WTC11 (cell line): ENCODE measurements at regions not wholly inside any gene's neighbourhood (a gene's known extent, or its start where the extent isn't known, plus 50 kb on each side); places are given as distances from the start of the nearest gene placed in this dataset.

Experiments used
- ATAC-seq: fragments of 200-7000 bp; cut with Tn5 transposase; 2 replicates; pipeline ENCODE4 v1.10.0; 2021; ENCODE audit warnings: mild to moderate bottlenecking, moderate library complexity
- CTCF ChIA-PET: fragments of 300-600 bp; sonication (Branson Sonifier 250); formaldehyde crosslinking; loops from one replicate; lab custom pipeline; 2021; ENCODE audit warnings: antibody characterized with exemption; lab: Charles Lee
- POLR2A ChIA-PET: fragments of 350-600 bp; sonication (Branson Sonifier 250); formaldehyde crosslinking; loops from one replicate; lab custom pipeline; 2021; ENCODE audit warnings: antibody characterized with exemption; lab: Charles Lee
- DNase-seq: peaks from one replicate; pipeline ENCODE4 v3.0.0; 2021; ENCODE audit warnings: low spot score
- H3K27ac Mint-ChIP-seq: 2 replicates; pipeline ENCODE4 v1.8.0; 2021; ENCODE audit warnings: mixed read lengths
- H3K27me3 Mint-ChIP-seq: 2 replicates; pipeline ENCODE4 v1.8.0; 2021; ENCODE audit warnings: low read depth, mild to moderate bottlenecking, moderate library complexity, mixed read lengths
- H3K36me3 Mint-ChIP-seq: 2 replicates; pipeline ENCODE4 v1.8.0; 2021; ENCODE audit warnings: mixed read lengths
- H3K4me1 Mint-ChIP-seq: 2 replicates; pipeline ENCODE4 v1.8.0; 2022; ENCODE audit warnings: mixed read lengths
- H3K4me3 Mint-ChIP-seq: 2 replicates; pipeline ENCODE4 v1.8.0; 2021; ENCODE audit warnings: mild to moderate bottlenecking, moderate library complexity, mixed read lengths
- H3K9me3 Mint-ChIP-seq: 2 replicates; pipeline ENCODE4 v1.8.0; 2021; ENCODE audit warnings: mixed read lengths
- AFF4 ChIP-seq: sonication (generic); formaldehyde crosslinking; IDR thresholded peaks from 2 replicates; pipeline ENCODE4 v1.8.1; 2023; ENCODE audit warnings: mild to moderate bottlenecking, missing genetic modification reagents, borderline replicate concordance
- ARID4B ChIP-seq: sonication (generic); formaldehyde crosslinking; IDR thresholded peaks from 2 replicates; pipeline ENCODE4 v1.8.0; 2023; ENCODE audit warnings: missing genetic modification reagents, mild to moderate bottlenecking, borderline replicate concordance
- ATF1 ChIP-seq: sonication (generic); formaldehyde crosslinking; IDR thresholded peaks from 2 replicates; pipeline ENCODE4 v1.8.1; 2023; ENCODE audit warnings: mild to moderate bottlenecking, moderate library complexity, missing genetic modification reagents
- ATF6 ChIP-seq: sonication (generic); formaldehyde crosslinking; IDR thresholded peaks from 2 replicates; pipeline ENCODE4 v1.8.1; 2023; ENCODE audit warnings: mild to moderate bottlenecking, missing genetic modification reagents
- CREM ChIP-seq: sonication (generic); formaldehyde crosslinking; IDR thresholded peaks from 2 replicates; pipeline ENCODE4 v1.8.1; 2022; ENCODE audit warnings: mild to moderate bottlenecking, missing genetic modification reagents, moderate library complexity
- CTCF ChIP-seq: fragments of 200-600 bp; IDR thresholded peaks from 2 replicates; pipeline ENCODE4 v1.8.0; 2022; ENCODE audit warnings: antibody characterized with exemption
- EMX1 ChIP-seq: fragments of 250-450 bp; sonication (Bioruptor Pico); IDR thresholded peaks from 2 replicates; pipeline ENCODE4 v1.8.0; 2021; ENCODE audit warnings: mild to moderate bottlenecking
- ERG ChIP-seq: fragments of 250-450 bp; sonication (Bioruptor Pico); IDR thresholded peaks from 2 replicates; pipeline ENCODE4 v1.8.0; 2021; ENCODE audit warnings: mild to moderate bottlenecking
- FOXP1 ChIP-seq: sonication (generic); formaldehyde crosslinking; IDR thresholded peaks from 2 replicates; pipeline ENCODE4 v1.8.0; 2022; ENCODE audit warnings: missing genetic modification reagents, mild to moderate bottlenecking, moderate library complexity, borderline replicate concordance
- GABPB1 ChIP-seq: sonication (generic); formaldehyde crosslinking; IDR thresholded peaks from 2 replicates; pipeline ENCODE4 v1.8.1; 2023; ENCODE audit warnings: mild to moderate bottlenecking, missing genetic modification reagents
- MAX ChIP-seq: sonication (generic); formaldehyde crosslinking; IDR thresholded peaks from 2 replicates; pipeline ENCODE4 v1.8.0; 2022; ENCODE audit warnings: mild to moderate bottlenecking, missing genetic modification reagents
- OVOL2 ChIP-seq: fragments of 250-450 bp; sonication (Bioruptor Pico); IDR thresholded peaks from 2 replicates; pipeline ENCODE4 v1.9.0; 2021; ENCODE audit warnings: mild to moderate bottlenecking, borderline replicate concordance
- PRDM15 ChIP-seq: sonication (generic); formaldehyde crosslinking; IDR thresholded peaks from 2 replicates; pipeline ENCODE4 v1.8.0; 2022; ENCODE audit warnings: missing genetic modification reagents
- RELA ChIP-seq: sonication (generic); formaldehyde crosslinking; IDR thresholded peaks from 2 replicates; pipeline ENCODE4 v1.8.1; 2022; ENCODE audit warnings: missing genetic modification reagents, mild to moderate bottlenecking, borderline replicate concordance
- ZNF396 ChIP-seq: fragments of 250-450 bp; sonication (Bioruptor Pico); IDR thresholded peaks from 2 replicates; pipeline ENCODE4 v1.8.0; 2021; ENCODE audit warnings: mild to moderate bottlenecking, moderate library complexity, borderline replicate concordance
- ZNF416 ChIP-seq: fragments of 250-450 bp; sonication (Bioruptor Pico); IDR thresholded peaks from 2 replicates; pipeline ENCODE4 v1.9.0; 2021; ENCODE audit warnings: mild to moderate bottlenecking, inconsistent platforms
- ZNF671 ChIP-seq: fragments of 250-450 bp; sonication (Bioruptor Pico); IDR thresholded peaks from 2 replicates; pipeline ENCODE4 v1.8.0; 2021; ENCODE audit warnings: mild to moderate bottlenecking
- ZSCAN18 ChIP-seq: fragments of 250-450 bp; sonication (Bioruptor Pico); IDR thresholded peaks from 2 replicates; pipeline ENCODE4 v2.1.2; 2022; ENCODE audit warnings: mild to moderate bottlenecking, moderate library complexity

- no peak for TF ChIP-seq ATF6
- TF ChIP-seq, all 79 proteins: peak for 0
Measured at GRCh38 chr2:216925006-216925405, 65.1 kb upstream of the TNP1 start (continued).

- POLR2A ChIA-PET: no interaction called here
- Mint-ChIP-seq H3K4me3 (no peak overlapping the region), H3K27ac (no peak overlapping the region), H3K4me1 (peaks cover 41% of the 10 kb centered on the region), H3K9me3 (peaks cover 3% of the 10 kb centered on the region; the same call in 1 of the 2 replicates), H3K36me3 (no peaks in the 10 kb centered on the region), H3K27me3 (no peaks in the 10 kb centered on the region)
- DNase-seq (no peak), ATAC-seq (no peak)
- CTCF ChIA-PET: no interaction called here
- TF ChIP-seq CREM (CRISPR knock-in tag) (no peak), AFF4 (CRISPR knock-in tag) (no peak), RELA (CRISPR knock-in tag) (no peak), MAX (CRISPR knock-in tag) (no peak), OVOL2 (CRISPR knock-in tag) (no peak), EMX1 (CRISPR knock-in tag) (no peak), ZNF396 (CRISPR knock-in tag) (no peak), FOXP1 (no peak), CTCF (no peak), ZNF416 (CRISPR knock-in tag) (no peak), GABPB1 (CRISPR knock-in tag) (no peak), ATF1 (CRISPR knock-in tag) (no peak), ZSCAN18 (CRISPR knock-in tag) (no peak), PRDM15 (CRISPR knock-in tag) (no peak), ERG (CRISPR knock-in tag) (no peak), ARID4B (CRISPR knock-in tag) (no peak), ZNF671 (no peak)
Measured at GRCh38 chr2:216923706-216924105, 63.8 kb upstream of the TNP1 start.
